H1 (cell line): ENCODE measurements at regions not wholly inside any gene's neighbourhood (a gene's known extent, or its start where the extent isn't known, plus 50 kb on each side); places are given as distances from the start of the nearest gene placed in this dataset.

ENCODE experiments used
- ATF2 ChIP-seq: IDR thresholded peaks from 2 replicates; pipeline ENCODE4 v1.6.1; 2012; ENCODE audit warnings: low read length, inconsistent platforms
- BRCA1 ChIP-seq: IDR thresholded peaks from 2 replicates; pipeline ENCODE4 v1.6.1; 2012; ENCODE audit warnings: low read depth, low read length, improper control_type of control experiment
- CEBPB ChIP-seq: IDR thresholded peaks from 2 replicates; pipeline ENCODE4 v1.6.1; 2012; ENCODE audit warnings: low read depth, low read length
- CHD7 ChIP-seq: fragments of 300-600 bp; sonication (generic); IDR thresholded peaks from 2 replicates; pipeline ENCODE4 v1.7.1; 2012; ENCODE audit warnings: low read length, moderate library complexity, mild to moderate bottlenecking, inconsistent platforms; ENCODE audit not compliant: insufficient replicate concordance
- JUN ChIP-seq: IDR thresholded peaks from 2 replicates; pipeline ENCODE4 v1.6.1; 2011; ENCODE audit warnings: low read depth, mild to moderate bottlenecking, improper control_type of control experiment, low read length
- JUND ChIP-seq: IDR thresholded peaks from 2 replicates; pipeline ENCODE4 v1.6.1; 2011; ENCODE audit warnings: mild to moderate bottlenecking, improper control_type of control experiment, low read length
- KDM4A ChIP-seq: IDR thresholded peaks from one replicate; pipeline ENCODE4 v1.7.1; 2012; ENCODE audit warnings: low read depth, mild to moderate bottlenecking, moderate library complexity, low read length, inconsistent platforms; ENCODE audit not compliant: severe bottlenecking
- MAFK ChIP-seq: IDR thresholded peaks from 2 replicates; pipeline ENCODE4 v1.6.1; 2012; ENCODE audit warnings: low read depth, mild to moderate bottlenecking, improper control_type of control experiment, low read length
- NRF1 ChIP-seq: IDR thresholded peaks from 2 replicates; pipeline ENCODE4 v1.6.1; 2011; ENCODE audit warnings: mild to moderate bottlenecking, low read depth, low read length, improper control_type of control experiment
- SP1 ChIP-seq: IDR thresholded peaks from 2 replicates; pipeline ENCODE4 v1.6.1; 2011; ENCODE audit warnings: low read depth, low read length
- SP2 ChIP-seq: IDR thresholded peaks from 2 replicates; pipeline ENCODE4 v1.6.1; 2012; ENCODE audit warnings: mild to moderate bottlenecking, low read length, inconsistent platforms
- YY1 ChIP-seq: IDR thresholded peaks from 2 replicates; pipeline ENCODE4 v1.6.1; 2011; ENCODE audit warnings: low read depth, mild to moderate bottlenecking, low read length

- TF ChIP-seq CHD7, result no peak
- no peak for TF ChIP-seq MAFK
- no peak for TF ChIP-seq SP2
- no peak for TF ChIP-seq BRCA1
- TF ChIP-seq NRF1, result no peak
- no peak for TF ChIP-seq YY1
- no peak for TF ChIP-seq CEBPB
- no peak for TF ChIP-seq SP1
- TF ChIP-seq KDM4A, result no peak
- no peak for TF ChIP-seq JUND
- TF ChIP-seq ATF2, result no peak
- no peak for TF ChIP-seq JUN
Measured at GRCh38 chr6:8678466-8678865, 243.1 kb upstream of the SLC35B3 start (continued).
